Body of pancreas (tissue), 4 donors: ENCODE measurements at regions not wholly inside any gene's neighbourhood (a gene's known extent, or its start where the extent isn't known, plus 50 kb on each side); places are given as distances from the start of the nearest gene placed in this dataset.
"Not testable (repeated sequence)": the region's sequence is repeated elsewhere in the genome, so short reads cannot be mapped to it uniquely, and the experiment has no call there.

Experiments
- ATAC-seq: fragments of 150-250 bp; one replicate; pipeline ENCODE4 v1.9.1; 2016
- DNase-seq, 4 donors: peaks; one replicate each; pipeline ENCODE4 v3.0.0-alpha.2; 2019
- H3K27ac ChIP-seq, 4 donors: fragments of 200-600 bp; sonication (generic); 1 replicate in 3 of 4; 2 replicates in 1 of 4; pipeline versions ENCODE4 v1.5.1 to v1.6.1; 2016 to 2019; ENCODE audit warnings: mild to moderate bottlenecking in 1 of 4, mixed read lengths in 1 of 4, moderate library complexity in 1 of 4
- H3K27me3 ChIP-seq, 2 donors: fragments of 200-600 bp; sonication (generic); one replicate each; pipeline ENCODE4 v1.6.0; 2016; ENCODE audit warnings: mild to moderate bottlenecking in 1 of 2
- H3K36me3 ChIP-seq, 2 donors: fragments of 200-600 bp; sonication (generic); replicated peaks in 1 of 2; 2 replicates each; pipeline ENCODE4 v1.5.1; 2016; ENCODE audit warnings: low read depth in 2 of 2; ENCODE audit not compliant: insufficient read depth in 1 of 2
- H3K4me1 ChIP-seq: fragments of 200-600 bp; sonication (generic); one replicate; pipeline ENCODE4 v1.6.0; 2016
- H3K4me3 ChIP-seq, 2 donors: fragments of 200-600 bp; sonication (generic); 1 replicate in 1 of 2; 2 replicates in 1 of 2; pipeline ENCODE4 v1.5.1; 2016 to 2019
- H3K9me3 ChIP-seq, 3 donors: fragments of 200-600 bp; sonication (generic); 1 replicate in 2 of 3; 2 replicates in 1 of 3; pipeline ENCODE4 v1.5.1; 2016
- POLR2A ChIP-seq, 3 donors: fragments of 450-650 bp; IDR thresholded peaks; one replicate each; pipeline ENCODE4 v1.6.1; 2016; ENCODE audit warnings: antibody characterized with exemption in 3 of 3, mild to moderate bottlenecking in 2 of 3
- WGBS, 2 donors: methylation state at CpG; one replicate each; pipeline ENCODE4 v1.1.5; 2017; 5-methylcytosine and 5-hydroxymethylcytosine counted together
- intact Hi-C: fragments of 100-400 bp; cut with DNase I; formaldehyde crosslinking; loops from one replicate; pipeline ENCODE4 v1.15.1; 2023
- TF ChIP-seq, protein P1 (sequence below), 7 experiments: fragments of 450-650 bp in 4 of 7; fragments of 200-600 bp in 3 of 7; sonication (generic) in 3 of 7; IDR thresholded peaks; one replicate each; pipeline ENCODE4 v1.5.1; 2016 to 2019; ENCODE audit warnings: antibody characterized with exemption in 7 of 7

DNA sequence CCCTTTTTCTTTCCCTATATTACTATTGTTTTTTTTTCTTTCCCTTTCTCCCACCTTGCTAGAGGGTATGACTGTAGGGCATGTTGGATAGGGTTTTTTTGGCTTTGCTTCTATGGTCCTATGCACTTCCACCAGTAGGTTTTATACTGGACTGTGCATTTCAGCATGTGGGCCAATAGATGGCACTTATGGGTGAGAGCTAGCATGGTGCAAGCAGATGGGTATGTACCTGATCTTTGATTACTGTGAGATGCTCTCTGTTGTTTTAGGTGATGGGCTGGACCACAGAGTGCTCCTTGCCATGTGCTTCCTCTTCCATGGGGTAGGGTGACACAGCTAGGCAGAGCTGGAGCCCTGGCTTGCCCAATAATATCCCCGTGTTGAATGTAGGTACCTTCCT, 128.5 kb upstream of the CHD6 start:
- DNase-seq (no peak), ATAC-seq (no peak)
- Histone ChIP-seq H3K4me3 (no peak overlapping the region), H3K36me3 (no peaks in the 10 kb centered on the region), H3K27ac (no peak overlapping the region), H3K9me3 (no peaks in the 10 kb centered on the region), H3K4me1 (no peaks in the 10 kb centered on the region), H3K27me3 (no peaks in the 10 kb centered on the region)
- 80 to 100% methylated on average over 1 of the region's 1 CpG for WGBS, 2 donors
- TF ChIP-seq POLR2A (IDR thresholded peaks at IDR 0.05) = no peak
- TF ChIP-seq, protein P1, sequence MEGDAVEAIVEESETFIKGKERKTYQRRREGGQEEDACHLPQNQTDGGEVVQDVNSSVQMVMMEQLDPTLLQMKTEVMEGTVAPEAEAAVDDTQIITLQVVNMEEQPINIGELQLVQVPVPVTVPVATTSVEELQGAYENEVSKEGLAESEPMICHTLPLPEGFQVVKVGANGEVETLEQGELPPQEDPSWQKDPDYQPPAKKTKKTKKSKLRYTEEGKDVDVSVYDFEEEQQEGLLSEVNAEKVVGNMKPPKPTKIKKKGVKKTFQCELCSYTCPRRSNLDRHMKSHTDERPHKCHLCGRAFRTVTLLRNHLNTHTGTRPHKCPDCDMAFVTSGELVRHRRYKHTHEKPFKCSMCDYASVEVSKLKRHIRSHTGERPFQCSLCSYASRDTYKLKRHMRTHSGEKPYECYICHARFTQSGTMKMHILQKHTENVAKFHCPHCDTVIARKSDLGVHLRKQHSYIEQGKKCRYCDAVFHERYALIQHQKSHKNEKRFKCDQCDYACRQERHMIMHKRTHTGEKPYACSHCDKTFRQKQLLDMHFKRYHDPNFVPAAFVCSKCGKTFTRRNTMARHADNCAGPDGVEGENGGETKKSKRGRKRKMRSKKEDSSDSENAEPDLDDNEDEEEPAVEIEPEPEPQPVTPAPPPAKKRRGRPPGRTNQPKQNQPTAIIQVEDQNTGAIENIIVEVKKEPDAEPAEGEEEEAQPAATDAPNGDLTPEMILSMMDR (IDR thresholded peaks at IDR 0.05) = no peak
- intact Hi-C loops = no loop called here

DNA sequence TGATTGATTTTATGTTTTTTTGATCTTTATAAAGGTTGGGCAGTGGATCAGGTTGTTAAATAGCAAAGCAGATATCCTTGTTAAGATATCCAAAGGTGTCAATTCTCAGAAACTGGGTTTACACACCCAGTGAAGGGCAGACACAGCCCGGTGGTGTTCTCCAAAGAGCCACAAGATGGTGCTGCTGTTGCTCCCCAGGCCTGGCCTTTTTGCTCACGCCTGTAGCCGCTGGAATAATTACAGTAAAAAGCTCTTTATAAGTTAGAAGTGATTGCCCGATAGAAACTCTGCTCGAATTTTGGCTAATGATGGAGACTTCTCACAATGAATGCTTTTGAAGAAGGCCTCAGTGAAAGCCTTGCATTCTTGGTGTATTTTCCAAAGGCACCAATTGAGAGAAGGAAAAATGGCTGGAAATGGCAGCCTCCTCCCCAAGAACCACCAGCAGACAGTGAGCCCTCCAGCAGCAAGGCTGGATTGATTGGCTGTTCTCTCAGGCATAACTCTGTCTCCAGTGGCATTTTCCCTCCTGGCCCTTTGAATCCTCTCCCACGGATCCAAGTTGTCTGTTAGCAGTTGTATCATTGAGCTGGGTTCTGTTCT, 120.5 kb upstream of the CHD6 start:
- intact Hi-C loops = loop anchor here (5.0 kb wide), 1 partner anchor 1449 kb away; the partner anchor contains the start of gene PTPRT
- no peaks in the 10 kb centered on the region for H3K36me3 ChIP-seq
- 17 to 20% methylated on average over 6 of the region's 6 CpGs for WGBS, 2 donors
- DNase-seq = peak; percentile 52 to 64 (median 58)
- no peak for ATAC-seq
- H3K4me3 ChIP-seq = no peak overlapping the region
- H3K27me3 ChIP-seq = no peaks in the 10 kb centered on the region
- H3K9me3 ChIP-seq = no peaks in the 10 kb centered on the region
- no peak for TF ChIP-seq POLR2A (IDR thresholded peaks at IDR 0.05)
- TF ChIP-seq, protein P1 (IDR thresholded peaks at IDR 0.05) = peak; percentile 37 to 85 (median 70)
- no peaks in the 10 kb centered on the region for H3K4me1 ChIP-seq
- no peak overlapping the region for H3K27ac ChIP-seq

GRCh38 chr20:41735949-41736348, 117.8 kb upstream of the CHD6 start:
- Histone ChIP-seq H3K4me3 (no peak overlapping the region), H3K4me1 (no peaks in the 10 kb centered on the region), H3K9me3 (no peaks in the 10 kb centered on the region), H3K36me3 (no peaks in the 10 kb centered on the region), H3K27ac (no peak overlapping the region), H3K27me3 (no peaks in the 10 kb centered on the region)
- intact Hi-C loops = loop anchor here (5.0 kb wide), 1 partner anchor 1451 kb away; the partner anchor contains the start of gene PTPRT
- ATAC-seq (no peak), DNase-seq (no peak)
- 88 to 92% methylated on average over 3 of the region's 3 CpGs for WGBS, 2 donors
- TF ChIP-seq, protein P1 (IDR thresholded peaks at IDR 0.05) = no peak
- no peak for TF ChIP-seq POLR2A (IDR thresholded peaks at IDR 0.05)

- no peaks in the 10 kb centered on the region for H3K9me3 ChIP-seq
- DNase-seq (peak; percentile 51 to 62 (median 54)), ATAC-seq (peak; percentile 74)
- TF ChIP-seq, protein P1 (IDR thresholded peaks at IDR 0.05) = peak; percentile 67 to 88 (median 82)
- TF ChIP-seq POLR2A (IDR thresholded peaks at IDR 0.05) = no peak
- no peaks in the 10 kb centered on the region for H3K27me3 ChIP-seq
- intact Hi-C loops = no loop called here
- no peak overlapping the region for H3K4me3 ChIP-seq
- 28 to 33% methylated on average over 3 to 5 of the region's 5 CpGs for WGBS, 2 donors
- no peaks in the 10 kb centered on the region for H3K4me1 ChIP-seq
- H3K36me3 ChIP-seq = no peaks in the 10 kb centered on the region
- H3K27ac ChIP-seq = no peak overlapping the region
Observed at GRCh38 chr20:41734506-41734945, 116.3 kb upstream of the CHD6 start.

GRCh38 chr20:41733151-41733550, 115.0 kb upstream of the CHD6 start:
- H3K27me3 ChIP-seq = no peaks in the 10 kb centered on the region
- no peaks in the 10 kb centered on the region for H3K36me3 ChIP-seq
- no peak for ATAC-seq
- no peak overlapping the region for H3K27ac ChIP-seq
- no peak for DNase-seq
- TF ChIP-seq, protein P1 (IDR thresholded peaks at IDR 0.05) = no peak
- TF ChIP-seq POLR2A (IDR thresholded peaks at IDR 0.05) = no peak
- intact Hi-C loops = no loop called here
- no peaks in the 10 kb centered on the region for H3K9me3 ChIP-seq
- 48 to 55% methylated on average over 5 of the region's 5 CpGs for WGBS, 2 donors
- no peaks in the 10 kb centered on the region for H3K4me1 ChIP-seq
- H3K4me3 ChIP-seq = no peak overlapping the region

DNA sequence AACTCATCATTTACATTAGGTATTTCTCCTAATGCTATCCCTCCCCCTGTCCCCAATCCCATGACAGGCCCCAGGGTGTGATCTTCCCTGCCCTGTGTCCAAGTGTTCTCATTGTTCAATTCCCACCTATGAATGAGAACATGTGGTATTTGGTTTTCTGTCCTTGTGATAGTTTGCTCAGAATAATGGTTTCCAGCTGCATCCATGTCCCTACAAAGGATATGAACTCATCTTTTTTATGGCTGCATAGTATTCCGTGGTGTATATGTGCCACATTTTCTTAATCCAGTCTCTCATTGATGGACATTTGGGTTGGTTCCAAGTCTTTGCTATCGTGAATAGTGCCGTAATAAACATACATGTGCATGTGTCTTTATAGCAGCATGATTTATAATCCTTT, 113.0 kb upstream of the CHD6 start:
- DNase-seq, intact Hi-C loops, ATAC-seq, H3K9me3 ChIP-seq, H3K36me3 ChIP-seq, H3K27ac ChIP-seq, H3K4me1 ChIP-seq, H3K27me3 ChIP-seq, H3K4me3 ChIP-seq: not testable (repeated sequence)
- WGBS, 2 donors = 72 to 74% methylated on average over 3 of the region's 3 CpGs

DNA sequence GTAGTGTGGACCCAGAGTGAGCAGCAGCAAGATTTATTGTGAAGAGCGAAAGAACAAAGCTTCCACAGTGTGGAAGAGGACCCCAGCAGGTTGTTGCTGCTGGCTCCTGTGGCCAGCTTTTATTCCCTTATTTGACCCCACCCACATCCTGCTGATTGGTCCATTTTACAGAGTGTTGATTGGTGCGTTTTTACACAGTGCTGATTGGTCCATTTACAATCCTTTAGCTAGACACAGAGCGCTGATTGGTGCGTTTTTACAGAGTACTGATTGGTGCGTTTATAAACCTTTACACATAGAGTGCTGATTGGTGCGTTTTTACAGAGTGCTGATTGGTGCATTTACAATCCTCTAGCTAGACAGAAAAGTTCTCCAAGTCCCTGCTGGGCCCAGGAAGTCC, 109.5 kb upstream of the CHD6 start:
- H3K27ac ChIP-seq, H3K27me3 ChIP-seq, H3K4me1 ChIP-seq, H3K9me3 ChIP-seq, H3K36me3 ChIP-seq, intact Hi-C loops, DNase-seq, ATAC-seq, H3K4me3 ChIP-seq: not testable (repeated sequence)
- WGBS, 2 donors = 77 to 79% methylated on average over 6 of the region's 6 CpGs
